Neural cell (in vitro differentiated cells): ENCODE measurements at regions not wholly inside any gene's neighbourhood (a gene's known extent, or its start where the extent isn't known, plus 50 kb on each side); places are given as distances from the start of the nearest gene placed in this dataset.

Experiments
- H2AFZ ChIP-seq: fragments of 200-600, 300-800 bp; sonication (generic), shearing (Covaris generic); 2 replicates; pipeline ENCODE4 v1.6.0; 2014; ENCODE audit warnings: low read depth, mild to moderate bottlenecking, antibody characterized with exemption, low read length, moderate library complexity
- H3F3A ChIP-seq: fragments of 200-600 bp; shearing (Covaris generic); 2 replicates; pipeline ENCODE4 v1.6.1; 2016; ENCODE audit warnings: mild to moderate bottlenecking, moderate library complexity, mixed read lengths, antibody characterized with exemption, low read length; ENCODE audit not compliant: insufficient read depth, poor library complexity, severe bottlenecking
- H3K27ac ChIP-seq: fragments of 200-600, 300-800 bp; sonication (generic), shearing (Covaris generic); 2 replicates; pipeline ENCODE4 v1.5.1; 2014; ENCODE audit warnings: mild to moderate bottlenecking, low read length, moderate library complexity
- H3K27me3 ChIP-seq: fragments of 300-800, 200-600 bp; sonication (generic), shearing (Covaris generic); 2 replicates; pipeline ENCODE4 v1.6.0; 2014; ENCODE audit warnings: mild to moderate bottlenecking, low read depth, low read length, moderate library complexity; ENCODE audit not compliant: insufficient read depth
- H3K36me3 ChIP-seq: fragments of 300-800, 200-600 bp; sonication (generic), shearing (Covaris generic); 2 replicates; pipeline ENCODE4 v1.5.1; 2014; ENCODE audit warnings: mild to moderate bottlenecking, antibody characterized with exemption, low read length, moderate library complexity; ENCODE audit not compliant: insufficient read depth
- H3K4me2 ChIP-seq: fragments of 300-800, 200-600 bp; sonication (generic), shearing (Covaris generic); 2 replicates; pipeline ENCODE4 v1.6.0; 2014; ENCODE audit warnings: mild to moderate bottlenecking, low read length
- H3K4me3 ChIP-seq: fragments of 300-800, 200-600 bp; sonication (generic), shearing (Covaris generic); 2 replicates; pipeline ENCODE4 v1.5.1; 2014; ENCODE audit warnings: mild to moderate bottlenecking, low read length, moderate library complexity
- H3K79me2 ChIP-seq: fragments of 200-600 bp; shearing (Covaris generic); replicated peaks from 2 replicates; pipeline ENCODE4 v1.6.0; 2014; ENCODE audit warnings: mild to moderate bottlenecking, low read length, moderate library complexity; ENCODE audit not compliant: insufficient read depth
- H3K9ac ChIP-seq: fragments of 300-800, 200-600 bp; sonication (generic), shearing (Covaris generic); 2 replicates; pipeline ENCODE4 v1.6.1; 2016; ENCODE audit warnings: mild to moderate bottlenecking, low read length, mixed read lengths
- H3K9me2 ChIP-seq: fragments of 200-600 bp; shearing (Covaris generic); 2 replicates; pipeline ENCODE4 v1.6.1; 2016; ENCODE audit warnings: mild to moderate bottlenecking, low read length, mixed read lengths; ENCODE audit not compliant: insufficient read depth
- H3K9me3 ChIP-seq: fragments of 200-600, 300-800 bp; sonication (generic), shearing (Covaris generic); 2 replicates; pipeline ENCODE4 v1.6.1; 2016; ENCODE audit warnings: mild to moderate bottlenecking, mixed run types, low read length, moderate library complexity, mixed read lengths
- H4K20me1 ChIP-seq: fragments of 200-600 bp; shearing (Covaris generic); 2 replicates; pipeline ENCODE4 v1.6.1; 2016; ENCODE audit warnings: mild to moderate bottlenecking, mixed run types; ENCODE audit not compliant: insufficient read depth
- CTCF ChIP-seq: fragments of 450-650 bp; IDR thresholded peaks from 2 replicates; pipeline ENCODE4 v1.5.1; 2014; ENCODE audit warnings: antibody characterized with exemption, mild to moderate bottlenecking, moderate library complexity; ENCODE audit not compliant: poor library complexity, severe bottlenecking
- EP300 ChIP-seq: fragments of 450-650 bp; conservative IDR thresholded peaks from 2 replicates; pipeline ENCODE4 v1.6.1; 2014; ENCODE audit warnings: antibody characterized with exemption, mild to moderate bottlenecking, moderate library complexity; ENCODE audit not compliant: poor library complexity, severe bottlenecking
- EZH2 ChIP-seq: fragments of 200-600, 300-800 bp; shearing (Covaris generic), sonication (generic); IDR thresholded peaks from 2 replicates; pipeline ENCODE4 v1.6.1; 2014; ENCODE audit warnings: antibody characterized with exemption, low read length, borderline replicate concordance, mild to moderate bottlenecking; ENCODE audit not compliant: insufficient read depth, poor library complexity, severe bottlenecking
- MXI1 ChIP-seq: fragments of 450-650 bp; conservative IDR thresholded peaks from 2 replicates; pipeline ENCODE4 v1.6.1; 2014; ENCODE audit warnings: antibody characterized with exemption, mild to moderate bottlenecking; ENCODE audit not compliant: poor library complexity, severe bottlenecking
- POLR2AphosphoS5 ChIP-seq: IDR thresholded peaks from 2 replicates; pipeline ENCODE4 v1.6.1; 2012
- RAD21 ChIP-seq: fragments of 450-650 bp; conservative IDR thresholded peaks from 2 replicates; pipeline ENCODE4 v1.6.1; 2014; ENCODE audit warnings: antibody characterized with exemption, mild to moderate bottlenecking, moderate library complexity
- REST ChIP-seq: IDR thresholded peaks from 2 replicates; pipeline ENCODE4 v1.6.1; 2012; ENCODE audit warnings: borderline replicate concordance
- SMC3 ChIP-seq: fragments of 450-650 bp; conservative IDR thresholded peaks from 2 replicates; pipeline ENCODE4 v1.6.1; 2014; ENCODE audit warnings: antibody characterized with exemption, mild to moderate bottlenecking, moderate library complexity; ENCODE audit not compliant: poor library complexity
- TAF1 ChIP-seq: IDR thresholded peaks from 2 replicates; pipeline ENCODE4 v1.6.1; 2012; ENCODE audit warnings: low read depth

GRCh38 chr14:43438056-43438455, 1069.0 kb downstream of the FSCB start:
- no peaks in the 10 kb centered on the region for H4K20me1 ChIP-seq
- no peaks in the 10 kb centered on the region for H3K36me3 ChIP-seq
- no peaks in the 10 kb centered on the region for H3K79me2 ChIP-seq
- no peak overlapping the region for H3K9ac ChIP-seq
- no peaks in the 10 kb centered on the region for H3K9me2 ChIP-seq
- H3K9me3 ChIP-seq = no peaks in the 10 kb centered on the region
- H3K27ac ChIP-seq = no peak overlapping the region
- TF ChIP-seq SMC3 (no peak), POLR2AphosphoS5 (no peak), EP300 (no peak), CTCF (no peak), REST (no peak), RAD21 (no peak), MXI1 (no peak), EZH2 (no peak), TAF1 (no peak)
- no peak overlapping the region for H3K4me3 ChIP-seq
- H3K4me2 ChIP-seq = no peak overlapping the region
- H3K27me3 ChIP-seq = no peaks in the 10 kb centered on the region
- no peak overlapping the region for H2AFZ ChIP-seq
- no peaks in the 10 kb centered on the region for H3F3A ChIP-seq

DNA sequence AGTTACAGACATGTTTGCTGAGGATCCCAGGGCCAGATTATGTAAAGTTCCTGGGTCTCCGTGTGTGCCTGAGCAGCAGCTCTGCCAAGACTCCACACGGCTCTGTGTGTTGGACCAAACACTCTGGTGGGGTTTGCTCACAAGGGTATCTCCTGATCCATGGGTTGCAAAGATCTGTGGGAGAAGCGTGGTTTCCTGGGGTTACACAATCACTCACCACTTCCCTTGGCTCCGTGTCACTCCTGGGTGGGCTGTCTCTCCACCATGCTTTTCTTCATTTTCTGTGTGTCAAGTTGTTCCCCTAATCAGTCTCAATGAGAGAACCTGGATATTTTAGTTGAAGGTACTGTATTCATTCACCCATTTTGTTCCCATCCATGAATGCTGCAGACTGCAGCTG, 1088.8 kb downstream of the FSCB start:
- H3K9me2 ChIP-seq = no peaks in the 10 kb centered on the region
- no peaks in the 10 kb centered on the region for H3F3A ChIP-seq
- no peak overlapping the region for H3K4me2 ChIP-seq
- no peak overlapping the region for H3K4me3 ChIP-seq
- no peaks in the 10 kb centered on the region for H3K9me3 ChIP-seq
- no peaks in the 10 kb centered on the region for H3K36me3 ChIP-seq
- no peaks in the 10 kb centered on the region for H3K27me3 ChIP-seq
- no peaks in the 10 kb centered on the region for H4K20me1 ChIP-seq
- TF ChIP-seq POLR2AphosphoS5 = no peak
- TF ChIP-seq CTCF = no peak
- no peak for TF ChIP-seq EZH2
- no peak for TF ChIP-seq SMC3
- no peak for TF ChIP-seq MXI1
- no peak for TF ChIP-seq EP300
- no peak for TF ChIP-seq TAF1
- TF ChIP-seq RAD21 = no peak
- TF ChIP-seq REST = no peak
- H3K79me2 ChIP-seq = no peaks in the 10 kb centered on the region
- no peak overlapping the region for H2AFZ ChIP-seq
- H3K9ac ChIP-seq = no peak overlapping the region
- no peak overlapping the region for H3K27ac ChIP-seq
